Amniotic stem cell (primary cell): ENCODE measurements at regions not wholly inside any gene's neighbourhood (a gene's known extent, or its start where the extent isn't known, plus 50 kb on each side); places are given as distances from the start of the nearest gene placed in this dataset.
A peak's percentile ranks its signal among the peaks of the same experiment; 100 is the strongest.
"Not testable (repeated sequence)": the region's sequence is repeated elsewhere in the genome, so short reads cannot be mapped to it uniquely, and the experiment has no call there.

Experiments used
- DNase-seq: peaks from one replicate; lab custom pipeline; 2025; lab: John Stamatoyannopoulos, UW

GRCh38 chr4:170414961-170415360 is 325.2 kb upstream of the AADAT start:
- DNase-seq, result no peak

GRCh38 chr4:170414360-170414759 is 324.6 kb upstream of the AADAT start:
- no peak for DNase-seq

GRCh38 chr4:170413951-170414350 is 324.2 kb upstream of the AADAT start:
- no peak for DNase-seq

- no peak for DNase-seq
Observed at GRCh38 chr4:170400361-170400760, 310.6 kb upstream of the AADAT start.

GRCh38 chr4:170399581-170400293 is 310.0 kb upstream of the AADAT start:
- DNase-seq, result no peak

GRCh38 chr4:170398218-170398617 is 308.5 kb upstream of the AADAT start:
- no peak for DNase-seq

- no peak for DNase-seq
Observed at GRCh38 chr4:170395773-170396172, 306.0 kb upstream of the AADAT start.

GRCh38 chr4:170391066-170391740 is 301.4 kb upstream of the AADAT start:
- DNase-seq, result peak; percentile 56

- DNase-seq, result no peak
Observed at GRCh38 chr4:170389411-170389810, 299.7 kb upstream of the AADAT start.

GRCh38 chr4:170388255-170388654 is 298.5 kb upstream of the AADAT start:
- DNase-seq, result peak; percentile 31

GRCh38 chr4:170386971-170387370 is 297.2 kb upstream of the AADAT start:
- peak; percentile 48 for DNase-seq

GRCh38 chr4:170386511-170386910 is 296.8 kb upstream of the AADAT start:
- no peak for DNase-seq

- DNase-seq, result no peak
Observed at GRCh38 chr4:170374770-170375169, 285.0 kb upstream of the AADAT start.

- no peak for DNase-seq
Observed at GRCh38 chr4:170348945-170349344, 259.2 kb upstream of the AADAT start.

GRCh38 chr4:170347191-170347590 is 257.4 kb upstream of the AADAT start:
- not testable (repeated sequence) for DNase-seq

GRCh38 chr4:170339522-170339921 is 249.8 kb upstream of the AADAT start:
- no peak for DNase-seq

- no peak for DNase-seq
Observed at GRCh38 chr4:170336238-170336775, 246.6 kb upstream of the AADAT start.

- DNase-seq, result no peak
Observed at GRCh38 chr4:170325599-170325998, 235.8 kb upstream of the AADAT start.

- DNase-seq, result no peak
Observed at GRCh38 chr4:170323623-170324022, 233.9 kb upstream of the AADAT start.

- DNase-seq, result no peak
Observed at GRCh38 chr4:170307182-170307581, 217.4 kb upstream of the AADAT start.

- no peak for DNase-seq
Observed at GRCh38 chr4:170306208-170306607, 216.5 kb upstream of the AADAT start.

GRCh38 chr4:170305627-170306026 is 215.9 kb upstream of the AADAT start:
- no peak for DNase-seq

- DNase-seq, result no peak
Observed at GRCh38 chr4:170281027-170281426, 191.3 kb upstream of the AADAT start.
